ENCODE measurements at regions not wholly inside any gene's neighbourhood (a gene's known extent, or its start where the extent isn't known, plus 50 kb on each side); places are given as distances from the start of the nearest gene placed in this dataset.

DNA sequence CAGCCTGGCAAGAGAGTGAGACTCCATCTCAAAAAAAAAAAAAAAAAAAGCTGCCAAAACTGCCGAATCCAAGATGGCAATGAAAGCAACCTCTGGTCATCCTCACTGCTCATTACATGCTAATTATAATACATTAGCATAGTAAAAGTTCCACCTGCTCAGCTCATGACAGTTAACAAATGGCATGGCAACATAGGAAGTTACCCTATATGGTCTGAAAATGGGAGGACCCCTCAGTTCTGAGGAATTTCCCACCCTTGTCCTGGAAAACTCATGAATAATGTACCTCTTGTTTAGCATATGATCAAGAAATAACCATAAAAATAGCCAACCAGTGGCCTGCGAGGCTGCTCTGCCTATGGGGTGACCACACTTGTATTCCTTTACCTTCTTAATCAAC is 93.1 kb upstream of the PGBD5 start:
- Histone ChIP-seq H3K27ac (ENCODE audit: insufficient read depth in 1 of 2, low read depth in 1 of 2, low read length in 2 of 2, poor library complexity in 1 of 2, severe bottlenecking in 2 of 2) (no peak overlapping the region), H3K4me1 (ENCODE audit: control extremely low read depth in 1 of 4, control insufficient read depth in 4 of 4, insufficient read depth in 4 of 4, low read length in 3 of 4) (no peaks in the 10 kb centered on the region), H3K9me3 (ENCODE audit: control extremely low read depth in 1 of 5, control insufficient read depth in 4 of 5, insufficient read depth in 2 of 5, low read depth in 1 of 5, low read length in 4 of 5) (peaks cover 0 to 3% (median 0%) of the 10 kb centered on the region in 5 experiments), H3K27me3 (replicated peaks in 2 of 5; ENCODE audit: control insufficient read depth in 4 of 5, insufficient read depth in 5 of 5, low read length in 4 of 5) (peaks cover 0 to 2% (median 0%) of the 10 kb centered on the region in 5 experiments), H3K4me3 (ENCODE audit: control insufficient read depth in 1 of 7, extremely low read depth in 1 of 7, insufficient read depth in 4 of 7, low read depth in 2 of 7, low read length in 6 of 7) (no peak overlapping the region), H3K36me3 (ENCODE audit: control insufficient read depth in 4 of 4, insufficient read depth in 4 of 4, low read length in 3 of 4) (no peaks in the 10 kb centered on the region)
- WGBS (ENCODE audit: insufficient coverage): 86% methylated on average over 1 of the region's 2 CpGs
- no peak for DNase-seq
- CTCF ChIA-PET: no interaction called here
- POLR2A ChIA-PET: no interaction called here

- peaks cover 0 to 3% (median 0%) of the 10 kb centered on the region in 5 experiments for H3K9me3 ChIP-seq (ENCODE audit: control extremely low read depth in 1 of 5, control insufficient read depth in 4 of 5, insufficient read depth in 2 of 5, low read depth in 1 of 5, low read length in 4 of 5)
- no peaks in the 10 kb centered on the region for H3K4me1 ChIP-seq (ENCODE audit: control extremely low read depth in 1 of 4, control insufficient read depth in 4 of 4, insufficient read depth in 4 of 4, low read length in 3 of 4)
- no peak for DNase-seq
- ChIA-PET CTCF (no interaction called here), POLR2A (no interaction called here)
- H3K36me3 ChIP-seq (ENCODE audit: control insufficient read depth in 4 of 4, insufficient read depth in 4 of 4, low read length in 3 of 4): no peaks in the 10 kb centered on the region
- H3K4me3 ChIP-seq (ENCODE audit: control insufficient read depth in 1 of 7, extremely low read depth in 1 of 7, insufficient read depth in 4 of 7, low read depth in 2 of 7, low read length in 6 of 7): no peak overlapping the region
- WGBS (ENCODE audit: insufficient coverage): 81% methylated on average over 5 of the region's 5 CpGs
- H3K27me3 ChIP-seq (replicated peaks in 2 of 5; ENCODE audit: control insufficient read depth in 4 of 5, insufficient read depth in 5 of 5, low read length in 4 of 5): peaks cover 0 to 3% (median 0%) of the 10 kb centered on the region in 5 experiments
- H3K27ac ChIP-seq (ENCODE audit: insufficient read depth in 1 of 2, low read depth in 1 of 2, low read length in 2 of 2, poor library complexity in 1 of 2, severe bottlenecking in 2 of 2): no peak overlapping the region
Measured at GRCh38 chr1:230518511-230518910, 92.4 kb upstream of the PGBD5 start.

DNA sequence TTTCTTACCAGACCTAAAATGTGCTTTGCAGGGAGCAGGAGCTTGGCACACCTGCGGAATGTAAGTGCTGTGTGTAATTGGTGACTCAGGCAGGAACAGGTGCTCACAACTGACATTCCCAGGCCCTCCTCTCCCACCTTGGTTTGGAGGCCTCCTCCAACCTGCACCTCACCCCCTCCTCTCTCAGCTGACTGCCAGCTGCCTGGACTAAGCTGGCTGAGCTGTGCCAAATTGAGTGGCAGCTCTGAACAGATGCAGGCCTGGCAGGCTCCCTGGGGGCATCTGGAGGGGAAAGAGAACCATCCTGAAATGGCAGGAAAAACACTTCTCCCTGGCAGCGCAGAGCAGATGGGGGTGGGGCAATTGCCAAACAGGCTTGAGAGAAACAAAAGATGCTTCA is 91.7 kb upstream of the PGBD5 start:
- Histone ChIP-seq H3K27ac (ENCODE audit: insufficient read depth in 1 of 2, low read depth in 1 of 2, low read length in 2 of 2, poor library complexity in 1 of 2, severe bottlenecking in 2 of 2) (no peak overlapping the region), H3K36me3 (ENCODE audit: control insufficient read depth in 4 of 4, insufficient read depth in 4 of 4, low read length in 3 of 4) (no peaks in the 10 kb centered on the region), H3K4me1 (ENCODE audit: control extremely low read depth in 1 of 4, control insufficient read depth in 4 of 4, insufficient read depth in 4 of 4, low read length in 3 of 4) (no peaks in the 10 kb centered on the region), H3K27me3 (replicated peaks in 2 of 5; ENCODE audit: control insufficient read depth in 4 of 5, insufficient read depth in 5 of 5, low read length in 4 of 5) (peaks cover 0 to 3% (median 0%) of the 10 kb centered on the region in 5 experiments), H3K4me3 (ENCODE audit: control insufficient read depth in 1 of 7, extremely low read depth in 1 of 7, insufficient read depth in 4 of 7, low read depth in 2 of 7, low read length in 6 of 7) (no peak overlapping the region), H3K9me3 (ENCODE audit: control extremely low read depth in 1 of 5, control insufficient read depth in 4 of 5, insufficient read depth in 2 of 5, low read depth in 1 of 5, low read length in 4 of 5) (peaks cover 0 to 3% (median 0%) of the 10 kb centered on the region in 5 experiments)
- ChIA-PET POLR2A (no interaction called here), CTCF (no interaction called here)
- WGBS (ENCODE audit: insufficient coverage): 83% methylated on average over 1 of the region's 2 CpGs
- DNase-seq: no peak

- CTCF ChIA-PET: no interaction called here
Measured at GRCh38 chr1:230517326-230517725, 91.2 kb upstream of the PGBD5 start.

GRCh38 chr1:230516889-230517288 is 90.8 kb upstream of the PGBD5 start:
- Histone ChIP-seq H3K4me3 (ENCODE audit: control insufficient read depth in 1 of 7, extremely low read depth in 1 of 7, insufficient read depth in 4 of 7, low read depth in 2 of 7, low read length in 6 of 7) (no peak overlapping the region), H3K4me1 (ENCODE audit: control extremely low read depth in 1 of 4, control insufficient read depth in 4 of 4, insufficient read depth in 4 of 4, low read length in 3 of 4) (no peaks in the 10 kb centered on the region), H3K27me3 (replicated peaks in 2 of 5; ENCODE audit: control insufficient read depth in 4 of 5, insufficient read depth in 5 of 5, low read length in 4 of 5) (peaks cover 0 to 3% (median 0%) of the 10 kb centered on the region in 5 experiments), H3K27ac (ENCODE audit: insufficient read depth in 1 of 2, low read depth in 1 of 2, low read length in 2 of 2, poor library complexity in 1 of 2, severe bottlenecking in 2 of 2) (no peak overlapping the region), H3K9me3 (ENCODE audit: control extremely low read depth in 1 of 5, control insufficient read depth in 4 of 5, insufficient read depth in 2 of 5, low read depth in 1 of 5, low read length in 4 of 5) (peaks cover 0 to 3% (median 0%) of the 10 kb centered on the region in 5 experiments), H3K36me3 (ENCODE audit: control insufficient read depth in 4 of 4, insufficient read depth in 4 of 4, low read length in 3 of 4) (no peaks in the 10 kb centered on the region)
- ChIA-PET CTCF (no interaction called here), POLR2A (no interaction called here)
- no peak for DNase-seq
- WGBS (ENCODE audit: insufficient coverage): 93% methylated on average over 6 of the region's 6 CpGs

More at GRCh38 chr1:230517326-230517725, 91.2 kb upstream of the PGBD5 start:
- Histone ChIP-seq H3K27ac (ENCODE audit: insufficient read depth in 1 of 2, low read depth in 1 of 2, low read length in 2 of 2, poor library complexity in 1 of 2, severe bottlenecking in 2 of 2) (no peak overlapping the region), H3K4me3 (ENCODE audit: control insufficient read depth in 1 of 7, extremely low read depth in 1 of 7, insufficient read depth in 4 of 7, low read depth in 2 of 7, low read length in 6 of 7) (no peak overlapping the region), H3K9me3 (ENCODE audit: control extremely low read depth in 1 of 5, control insufficient read depth in 4 of 5, insufficient read depth in 2 of 5, low read depth in 1 of 5, low read length in 4 of 5) (peaks cover 0 to 3% (median 0%) of the 10 kb centered on the region in 5 experiments), H3K27me3 (replicated peaks in 2 of 5; ENCODE audit: control insufficient read depth in 4 of 5, insufficient read depth in 5 of 5, low read length in 4 of 5) (peaks cover 0 to 3% (median 0%) of the 10 kb centered on the region in 5 experiments), H3K36me3 (ENCODE audit: control insufficient read depth in 4 of 4, insufficient read depth in 4 of 4, low read length in 3 of 4) (no peaks in the 10 kb centered on the region), H3K4me1 (ENCODE audit: control extremely low read depth in 1 of 4, control insufficient read depth in 4 of 4, insufficient read depth in 4 of 4, low read length in 3 of 4) (no peaks in the 10 kb centered on the region)
- DNase-seq: no peak
- WGBS (ENCODE audit: insufficient coverage): 92% methylated on average over 6 of the region's 7 CpGs
- POLR2A ChIA-PET: no interaction called here

DNA sequence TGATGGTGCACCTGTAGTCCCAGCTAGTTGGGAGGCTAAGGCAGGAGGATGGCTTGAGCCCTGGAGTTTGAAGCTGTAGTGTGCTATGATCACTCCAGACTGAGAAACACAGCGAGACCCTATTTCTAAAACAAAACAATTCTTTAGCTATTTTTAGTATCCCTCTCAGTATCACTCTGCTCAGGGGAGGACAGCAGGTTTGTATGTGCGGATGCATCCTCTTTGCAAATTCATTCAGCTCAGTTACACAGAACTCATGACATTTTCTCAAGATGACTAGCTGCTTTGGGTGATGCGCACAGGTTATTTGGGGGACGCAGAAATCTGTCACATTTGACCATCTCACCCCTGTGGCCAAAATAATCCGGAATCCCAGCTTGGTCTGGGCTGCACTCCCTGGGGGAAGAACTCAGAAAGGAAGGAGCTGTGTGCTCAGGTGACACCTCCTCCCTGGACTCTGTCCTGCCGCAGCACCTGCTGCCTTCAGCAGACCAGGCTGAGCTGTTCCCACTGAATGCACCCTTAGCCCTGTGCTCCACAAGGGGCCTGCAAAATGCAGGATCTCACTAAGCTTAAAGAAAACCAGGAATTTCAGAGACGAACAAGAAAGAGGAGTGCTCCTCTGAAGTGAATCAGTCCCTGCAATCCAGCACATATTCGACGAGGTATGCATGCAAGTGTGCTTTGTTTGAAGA is 89.5 kb upstream of the PGBD5 start:
- no peak for DNase-seq
- ChIA-PET POLR2A (no interaction called here), CTCF (no interaction called here)
- H3K4me3 ChIP-seq (ENCODE audit: control insufficient read depth in 1 of 7, extremely low read depth in 1 of 7, insufficient read depth in 4 of 7, low read depth in 2 of 7, low read length in 6 of 7): no peak overlapping the region
- no peaks in the 10 kb centered on the region for H3K36me3 ChIP-seq (ENCODE audit: control insufficient read depth in 4 of 4, insufficient read depth in 4 of 4, low read length in 3 of 4)
- no peaks in the 10 kb centered on the region for H3K4me1 ChIP-seq (ENCODE audit: control extremely low read depth in 1 of 4, control insufficient read depth in 4 of 4, insufficient read depth in 4 of 4, low read length in 3 of 4)
- H3K27me3 ChIP-seq (replicated peaks in 2 of 5; ENCODE audit: control insufficient read depth in 4 of 5, insufficient read depth in 5 of 5, low read length in 4 of 5): peaks cover 0 to 3% (median 0%) of the 10 kb centered on the region in 5 experiments
- H3K27ac ChIP-seq (ENCODE audit: insufficient read depth in 1 of 2, low read depth in 1 of 2, low read length in 2 of 2, poor library complexity in 1 of 2, severe bottlenecking in 2 of 2): no peak overlapping the region
- peaks cover 0 to 3% (median 0%) of the 10 kb centered on the region in 5 experiments for H3K9me3 ChIP-seq (ENCODE audit: control extremely low read depth in 1 of 5, control insufficient read depth in 4 of 5, insufficient read depth in 2 of 5, low read depth in 1 of 5, low read length in 4 of 5)
- WGBS (ENCODE audit: insufficient coverage): 71% methylated on average over 4 of the region's 9 CpGs

- Histone ChIP-seq H3K36me3 (ENCODE audit: control insufficient read depth in 4 of 4, insufficient read depth in 4 of 4, low read length in 3 of 4) (no peaks in the 10 kb centered on the region), H3K4me3 (ENCODE audit: control insufficient read depth in 1 of 7, extremely low read depth in 1 of 7, insufficient read depth in 4 of 7, low read depth in 2 of 7, low read length in 6 of 7) (no peak overlapping the region), H3K27me3 (replicated peaks in 2 of 5; ENCODE audit: control insufficient read depth in 4 of 5, insufficient read depth in 5 of 5, low read length in 4 of 5) (peaks cover 0 to 3% (median 0%) of the 10 kb centered on the region in 5 experiments), H3K9me3 (ENCODE audit: control extremely low read depth in 1 of 5, control insufficient read depth in 4 of 5, insufficient read depth in 2 of 5, low read depth in 1 of 5, low read length in 4 of 5) (peaks cover 0 to 7% (median 0%) of the 10 kb centered on the region in 5 experiments), H3K27ac (ENCODE audit: insufficient read depth in 1 of 2, low read depth in 1 of 2, low read length in 2 of 2, poor library complexity in 1 of 2, severe bottlenecking in 2 of 2) (no peak overlapping the region), H3K4me1 (ENCODE audit: control extremely low read depth in 1 of 4, control insufficient read depth in 4 of 4, insufficient read depth in 4 of 4, low read length in 3 of 4) (peaks cover 3 to 27% (median 13%) of the 10 kb centered on the region in 4 experiments)
- WGBS (ENCODE audit: insufficient coverage): 100% methylated on average over 1 of the region's 1 CpG
- CTCF ChIA-PET: no interaction called here
- POLR2A ChIA-PET: no interaction called here
- no peak for DNase-seq
Measured at GRCh38 chr1:230510496-230510895, 84.4 kb upstream of the PGBD5 start.

Data from common myeloid progenitor, CD34-positive (primary cell).